ENCODE measurements at regions not wholly inside any gene's neighbourhood (a gene's known extent, or its start where the extent isn't known, plus 50 kb on each side); places are given as distances from the start of the nearest gene placed in this dataset.
"Not testable (repeated sequence)": the region's sequence is repeated elsewhere in the genome, so short reads cannot be mapped to it uniquely, and the experiment has no call there.

- H3K27ac ChIP-seq, result no peak overlapping the region
- TF ChIP-seq CTCF (IDR thresholded peaks at IDR 0.05), result no peak
- TF ChIP-seq POLR2A (IDR thresholded peaks at IDR 0.05), result no peak
- no peaks in the 10 kb centered on the region for H3K27me3 ChIP-seq
- no peaks in the 10 kb centered on the region for H3K9me3 ChIP-seq
- no peak for DNase-seq
- no peak overlapping the region for H3K4me3 ChIP-seq (replicated peaks in 1 of 3)
- H3K4me1 ChIP-seq, result no peaks in the 10 kb centered on the region
- intact Hi-C loops (cut with DNase I), result no loop called here
- H3K36me3 ChIP-seq, result no peaks in the 10 kb centered on the region
- 71 to 75% methylated on average over 2 of the region's 2 CpGs for WGBS, 2 donors
These were observed 229.6 kb downstream of the IGSF11 start for GRCh38 chr3:118805007-118805406.

GRCh38 chr3:118806423-118806822 is 228.2 kb downstream of the IGSF11 start:
- intact Hi-C loops (cut with DNase I), result no loop called here
- TF ChIP-seq POLR2A (IDR thresholded peaks at IDR 0.05) (no peak), CTCF (IDR thresholded peaks at IDR 0.05) (no peak)

GRCh38 chr3:118807349-118807748 is 227.3 kb downstream of the IGSF11 start:
- DNase-seq; H3K27me3 ChIP-seq; H3K36me3 ChIP-seq; H3K9me3 ChIP-seq; H3K4me3 ChIP-seq (replicated peaks in 1 of 3); intact Hi-C loops (cut with DNase I); H3K4me1 ChIP-seq; H3K27ac ChIP-seq: not testable (repeated sequence)
- WGBS, 2 donors, result 91 to 93% methylated on average over 2 of the region's 2 CpGs

More at GRCh38 chr3:118806423-118806822, 228.2 kb downstream of the IGSF11 start:
- no peak overlapping the region for H3K4me3 ChIP-seq (replicated peaks in 1 of 3)
- no peak overlapping the region for H3K27ac ChIP-seq
- DNase-seq, result no peak
- H3K9me3 ChIP-seq, result no peaks in the 10 kb centered on the region
- H3K4me1 ChIP-seq, result no peaks in the 10 kb centered on the region
- 91 to 95% methylated on average over 5 of the region's 5 CpGs for WGBS, 2 donors
- no peaks in the 10 kb centered on the region for H3K36me3 ChIP-seq
- no peaks in the 10 kb centered on the region for H3K27me3 ChIP-seq

- TF ChIP-seq CTCF (IDR thresholded peaks at IDR 0.05) (no peak), POLR2A (IDR thresholded peaks at IDR 0.05) (no peak)
- DNase-seq, result no peak
- Histone ChIP-seq H3K27me3 (no peaks in the 10 kb centered on the region), H3K9me3 (no peaks in the 10 kb centered on the region), H3K27ac (no peak overlapping the region), H3K4me1 (no peaks in the 10 kb centered on the region), H3K36me3 (no peaks in the 10 kb centered on the region), H3K4me3 (replicated peaks in 1 of 3) (no peak overlapping the region)
- WGBS, 2 donors, result 40 to 49% methylated on average over 6 of the region's 6 CpGs
- intact Hi-C loops (cut with DNase I), result no loop called here
These were observed 225.9 kb downstream of the IGSF11 start for GRCh38 chr3:118808723-118809122.

- no peaks in the 10 kb centered on the region for H3K36me3 ChIP-seq
- no peak overlapping the region for H3K27ac ChIP-seq
- no peak for TF ChIP-seq CTCF (IDR thresholded peaks at IDR 0.05)
- TF ChIP-seq POLR2A (IDR thresholded peaks at IDR 0.05), result no peak
- H3K4me3 ChIP-seq (replicated peaks in 1 of 3), result no peak overlapping the region
- no peaks in the 10 kb centered on the region for H3K9me3 ChIP-seq
- 83 to 87% methylated on average over 9 of the region's 9 CpGs for WGBS, 2 donors
- intact Hi-C loops (cut with DNase I), result no loop called here
- no peaks in the 10 kb centered on the region for H3K27me3 ChIP-seq
- no peaks in the 10 kb centered on the region for H3K4me1 ChIP-seq
- DNase-seq, result no peak
These were observed 224.7 kb downstream of the IGSF11 start for GRCh38 chr3:118809696-118810498.

Measured in thyroid gland (tissue), 4 donors.